ENCODE measurements at regions not wholly inside any gene's neighbourhood (a gene's known extent, or its start where the extent isn't known, plus 50 kb on each side); places are given as distances from the start of the nearest gene placed in this dataset.

GRCh38 chr12:105522166-105522825 is 191.8 kb downstream of the C12orf75 start:
- H3K27ac ChIP-seq (ENCODE audit: extremely low read length, insufficient read depth, low read length): no peak overlapping the region
- no peaks in the 10 kb centered on the region for H3K27me3 ChIP-seq (ENCODE audit: control insufficient read depth in 1 of 2, insufficient read depth in 2 of 2, low read length in 2 of 2)
- ChIA-PET POLR2A (no interaction called here), CTCF (ENCODE audit: low intra/inter-chr PET ratio, low total read pairs) (no interaction called here)
- intact Hi-C loops (cut with micrococcal nuclease; ENCODE audit: unreplicated experiment): no loop called here
- no peaks in the 10 kb centered on the region for H3K9me3 ChIP-seq (ENCODE audit: low read length)
- no peak overlapping the region for H3K4me2 ChIP-seq (ENCODE audit: low read depth, low read length)
- peak; percentile 45; the same call in 1 of the 2 replicates for TF ChIP-seq CEBPB (IDR thresholded peaks at IDR 0.05; ENCODE audit: borderline replicate concordance, low read depth, low read length)
- TF ChIP-seq MTERF4 (CRISPR knock-in tag; IDR thresholded peaks at IDR 0.05): no peak
- no peak for TF ChIP-seq ZFP1 (CRISPR knock-in tag; IDR thresholded peaks at IDR 0.05)
- no peak for TF ChIP-seq HNF1B (CRISPR knock-in tag; IDR thresholded peaks at IDR 0.05)
- WGBS (ENCODE audit: low lambda C conversion rate): 1% methylated on average over 4 of the region's 4 CpGs
- ATAC-seq (no peak), DNase-seq (ENCODE audit: low spot score) (no peak), FAIRE-seq (no peak)
- no TSS peak for BruUV-seq (replicated peaks)
- no peak overlapping the region for H3K9ac ChIP-seq (ENCODE audit: insufficient read depth, low read depth, low read length)
- H3K79me2 ChIP-seq (ENCODE audit: insufficient read depth, low read length): no peaks in the 10 kb centered on the region
- in situ Hi-C loops (cut with HindIII; ENCODE audit: extremely low pct_ligation_motif_present, low pct_unique_long_range_greater_than_20kb): no loop called here
- H3K4me1 ChIP-seq (ENCODE audit: insufficient read depth, low read length): no peaks in the 10 kb centered on the region
- H3K4me3 ChIP-seq (replicated peaks in 1 of 3; ENCODE audit: insufficient read depth in 1 of 3, low read depth in 2 of 3, low read length in 3 of 3): no peak overlapping the region
- H4K20me1 ChIP-seq (ENCODE audit: insufficient read depth, low read length): no peaks in the 10 kb centered on the region
- no peaks in the 10 kb centered on the region for H3K36me3 ChIP-seq (replicated peaks in 1 of 2; ENCODE audit: control insufficient read depth in 1 of 2, insufficient read depth in 2 of 2, low read length in 2 of 2)
- H2AFZ ChIP-seq (ENCODE audit: low read length): no peak overlapping the region
